MM.1S (cell line): ENCODE measurements at regions not wholly inside any gene's neighbourhood (a gene's known extent, or its start where the extent isn't known, plus 50 kb on each side); places are given as distances from the start of the nearest gene placed in this dataset.

ENCODE experiments used
- DNase-seq: peaks from one replicate; pipeline ENCODE4 v3.0.0-alpha.2; 2015
- H2AFZ ChIP-seq: fragments of 300-600 bp; sonication (generic); 2 replicates; pipeline ENCODE4 v1.6.0; 2016; ENCODE audit warnings: antibody characterized with exemption, low read length
- H3F3A ChIP-seq: fragments of 300-600 bp; sonication (generic); 2 replicates; pipeline ENCODE4 v1.6.1; 2016; ENCODE audit warnings: mild to moderate bottlenecking, antibody characterized with exemption, low read length, moderate library complexity, mixed read lengths; ENCODE audit not compliant: insufficient read depth
- H3K27ac ChIP-seq: fragments of 300-600 bp; sonication (generic); 2 replicates; pipeline ENCODE4 v1.5.1; 2016; ENCODE audit warnings: mild to moderate bottlenecking, low read length
- H3K27me3 ChIP-seq: fragments of 300-600 bp; sonication (generic); replicated peaks from 2 replicates; pipeline ENCODE4 v1.6.0; 2016; ENCODE audit warnings: low read length; ENCODE audit not compliant: insufficient read depth
- H3K36me3 ChIP-seq: fragments of 300-600 bp; sonication (generic); replicated peaks from 2 replicates; pipeline ENCODE4 v1.6.1; 2016; ENCODE audit warnings: mild to moderate bottlenecking, low read length, mixed read lengths; ENCODE audit not compliant: insufficient read depth
- H3K4me1 ChIP-seq: fragments of 300-600 bp; sonication (generic); 2 replicates; pipeline ENCODE4 v1.6.1; 2016; ENCODE audit warnings: low read length, mixed read lengths
- H3K4me2 ChIP-seq: fragments of 300-600 bp; sonication (generic); 2 replicates; pipeline ENCODE4 v1.6.0; 2016; ENCODE audit warnings: low read depth, low read length
- H3K4me3 ChIP-seq: fragments of 300-600 bp; sonication (generic); 2 replicates; pipeline ENCODE4 v1.5.1; 2016; ENCODE audit warnings: low read length, mixed read lengths
- H3K79me2 ChIP-seq: fragments of 300-600 bp; sonication (generic); 2 replicates; pipeline ENCODE4 v1.6.1; 2016; ENCODE audit warnings: mixed run types, low read length, mixed read lengths
- H3K9ac ChIP-seq: fragments of 300-600 bp; sonication (generic); 2 replicates; pipeline ENCODE4 v1.6.1; 2016; ENCODE audit warnings: low read length, mixed read lengths
- H3K9me2 ChIP-seq: fragments of 300-600 bp; sonication (generic); replicated peaks from 2 replicates; pipeline ENCODE4 v1.6.1; 2016; ENCODE audit warnings: mild to moderate bottlenecking, low read length, mixed read lengths; ENCODE audit not compliant: insufficient read depth
- H3K9me3 ChIP-seq: fragments of 300-600 bp; sonication (generic); replicated peaks from 2 replicates; pipeline ENCODE4 v1.6.1; 2016; ENCODE audit warnings: mild to moderate bottlenecking, low read length, mixed read lengths; ENCODE audit not compliant: insufficient read depth
- H4K20me1 ChIP-seq: fragments of 300-600 bp; sonication (generic); 2 replicates; pipeline ENCODE4 v1.6.1; 2016; ENCODE audit warnings: mild to moderate bottlenecking, low read length, moderate library complexity, mixed read lengths; ENCODE audit not compliant: insufficient read depth
- EZH2 ChIP-seq: fragments of 300-600 bp; sonication (generic); optimal IDR thresholded peaks from 2 replicates; pipeline ENCODE3; 2017; ENCODE audit warnings: low read depth, mild to moderate bottlenecking, antibody characterized with exemption, low read length, mixed read lengths
- EZH2phosphoT487 ChIP-seq: fragments of 300-600 bp; sonication (generic); IDR thresholded peaks from 2 replicates; pipeline ENCODE4 v1.6.1; 2018; ENCODE audit warnings: antibody characterized with exemption, low read length
- TF ChIP-seq, protein P1 (sequence below): fragments of 300-600 bp; sonication (generic); IDR thresholded peaks from 2 replicates; pipeline ENCODE4 v1.5.1; 2016; ENCODE audit warnings: antibody characterized with exemption, low read length, mixed read lengths

DNA sequence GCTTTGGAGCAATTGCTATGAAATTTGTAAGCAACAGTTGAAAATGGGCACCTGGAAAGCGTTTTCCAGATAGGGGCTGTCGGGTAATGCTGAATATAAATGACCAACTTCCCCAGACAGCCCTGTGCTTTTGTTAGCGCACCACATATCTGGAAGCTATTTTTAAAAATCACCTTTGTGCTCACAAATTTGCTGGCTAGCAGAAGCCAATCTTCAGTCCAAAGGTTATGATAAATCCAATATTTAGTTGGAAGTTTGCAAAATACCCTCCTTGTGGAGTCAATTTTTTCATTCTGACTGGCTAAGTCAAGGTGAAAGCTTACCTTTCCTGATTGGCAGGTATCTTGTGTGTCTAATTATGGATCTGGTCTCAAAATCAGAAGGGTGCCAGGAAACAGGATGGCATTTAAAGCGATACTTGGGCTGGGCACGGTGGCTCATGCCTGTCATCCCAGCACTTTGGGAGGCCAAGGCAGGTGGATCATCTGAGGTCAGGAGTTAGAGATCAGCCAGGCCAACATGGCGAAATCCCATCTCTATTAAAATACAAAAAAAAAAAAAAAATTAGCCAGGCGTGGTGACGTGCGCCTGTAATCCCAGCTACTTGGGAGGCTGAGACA, 124.1 kb upstream of the AJAP1 start:
- H3K9ac ChIP-seq: no peak overlapping the region
- H3K9me2 ChIP-seq: no peaks in the 10 kb centered on the region
- TF ChIP-seq, protein P1, sequence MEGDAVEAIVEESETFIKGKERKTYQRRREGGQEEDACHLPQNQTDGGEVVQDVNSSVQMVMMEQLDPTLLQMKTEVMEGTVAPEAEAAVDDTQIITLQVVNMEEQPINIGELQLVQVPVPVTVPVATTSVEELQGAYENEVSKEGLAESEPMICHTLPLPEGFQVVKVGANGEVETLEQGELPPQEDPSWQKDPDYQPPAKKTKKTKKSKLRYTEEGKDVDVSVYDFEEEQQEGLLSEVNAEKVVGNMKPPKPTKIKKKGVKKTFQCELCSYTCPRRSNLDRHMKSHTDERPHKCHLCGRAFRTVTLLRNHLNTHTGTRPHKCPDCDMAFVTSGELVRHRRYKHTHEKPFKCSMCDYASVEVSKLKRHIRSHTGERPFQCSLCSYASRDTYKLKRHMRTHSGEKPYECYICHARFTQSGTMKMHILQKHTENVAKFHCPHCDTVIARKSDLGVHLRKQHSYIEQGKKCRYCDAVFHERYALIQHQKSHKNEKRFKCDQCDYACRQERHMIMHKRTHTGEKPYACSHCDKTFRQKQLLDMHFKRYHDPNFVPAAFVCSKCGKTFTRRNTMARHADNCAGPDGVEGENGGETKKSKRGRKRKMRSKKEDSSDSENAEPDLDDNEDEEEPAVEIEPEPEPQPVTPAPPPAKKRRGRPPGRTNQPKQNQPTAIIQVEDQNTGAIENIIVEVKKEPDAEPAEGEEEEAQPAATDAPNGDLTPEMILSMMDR: no peak
- no peak for TF ChIP-seq EZH2phosphoT487
- TF ChIP-seq EZH2: no peak
- H3K4me3 ChIP-seq: no peak overlapping the region
- no peaks in the 10 kb centered on the region for H4K20me1 ChIP-seq
- no peaks in the 10 kb centered on the region for H3K4me1 ChIP-seq
- H3K27ac ChIP-seq: no peak overlapping the region
- H3F3A ChIP-seq: no peaks in the 10 kb centered on the region
- peaks cover 68% of the 10 kb centered on the region for H3K27me3 ChIP-seq
- H3K79me2 ChIP-seq: no peaks in the 10 kb centered on the region
- no peaks in the 10 kb centered on the region for H3K9me3 ChIP-seq
- H2AFZ ChIP-seq: no peak overlapping the region
- DNase-seq: no peak
- no peak overlapping the region for H3K4me2 ChIP-seq
- no peaks in the 10 kb centered on the region for H3K36me3 ChIP-seq

DNA sequence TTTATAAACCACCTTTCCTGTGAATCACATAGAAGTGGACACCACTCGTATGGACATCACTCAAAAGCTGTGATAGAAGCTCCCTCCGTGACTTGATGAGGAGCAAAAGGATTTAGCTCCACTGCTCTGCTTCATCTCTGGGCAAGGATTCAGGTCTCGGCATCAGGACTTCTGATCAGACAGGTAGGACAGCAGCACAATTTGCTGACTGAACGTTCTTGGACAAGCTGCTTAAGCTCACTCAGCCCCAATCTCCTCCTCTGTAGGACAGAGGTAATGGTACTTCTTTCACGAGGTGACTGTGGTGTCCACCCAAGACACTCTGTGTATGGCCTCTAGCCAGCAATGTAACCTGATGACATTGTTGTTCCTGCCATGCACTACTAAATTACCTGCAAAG, 122.6 kb upstream of the AJAP1 start:
- H3F3A ChIP-seq: no peaks in the 10 kb centered on the region
- no peaks in the 10 kb centered on the region for H3K9me2 ChIP-seq
- no peaks in the 10 kb centered on the region for H4K20me1 ChIP-seq
- no peaks in the 10 kb centered on the region for H3K4me1 ChIP-seq
- H3K9me3 ChIP-seq: no peaks in the 10 kb centered on the region
- H2AFZ ChIP-seq: no peak overlapping the region
- no peaks in the 10 kb centered on the region for H3K79me2 ChIP-seq
- H3K4me2 ChIP-seq: no peak overlapping the region
- no peak overlapping the region for H3K27ac ChIP-seq
- TF ChIP-seq, protein P1: no peak
- no peak for TF ChIP-seq EZH2
- H3K4me3 ChIP-seq: no peak overlapping the region
- peaks cover 54% of the 10 kb centered on the region for H3K27me3 ChIP-seq
- H3K9ac ChIP-seq: no peak overlapping the region
- no peaks in the 10 kb centered on the region for H3K36me3 ChIP-seq
- DNase-seq: no peak

DNA sequence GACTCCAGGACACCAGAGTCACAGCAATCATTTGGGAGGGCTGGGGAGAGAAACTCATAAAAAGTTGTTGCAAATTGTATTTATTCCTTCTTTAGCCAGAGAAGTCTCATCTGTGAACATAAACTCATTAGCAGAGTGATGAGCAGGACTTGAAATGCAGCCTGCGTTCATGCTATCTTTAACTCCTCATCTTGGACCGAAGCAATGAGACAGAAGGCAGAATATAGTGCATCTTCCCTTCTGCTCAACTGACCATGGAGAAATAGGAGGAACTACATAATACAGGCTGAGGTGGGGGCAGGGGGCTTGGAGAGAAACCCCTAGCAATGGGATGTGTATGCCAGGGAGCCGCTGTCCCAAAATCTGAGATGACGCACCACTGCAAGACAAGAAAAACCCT, 121.8 kb upstream of the AJAP1 start:
- Histone ChIP-seq H4K20me1 (no peaks in the 10 kb centered on the region), H2AFZ (no peak overlapping the region), H3K9me3 (no peaks in the 10 kb centered on the region), H3F3A (no peaks in the 10 kb centered on the region), H3K27ac (no peak overlapping the region), H3K4me2 (no peak overlapping the region), H3K27me3 (peaks cover 50% of the 10 kb centered on the region), H3K9me2 (no peaks in the 10 kb centered on the region), H3K9ac (no peak overlapping the region), H3K4me1 (no peaks in the 10 kb centered on the region), H3K4me3 (no peak overlapping the region), H3K36me3 (no peaks in the 10 kb centered on the region), H3K79me2 (no peaks in the 10 kb centered on the region)
- no peak for DNase-seq
- no peak for TF ChIP-seq EZH2phosphoT487
- no peak for TF ChIP-seq EZH2
- TF ChIP-seq, protein P1: no peak
